B cell (primary cell): ENCODE measurements at regions not wholly inside any gene's neighbourhood (a gene's known extent, or its start where the extent isn't known, plus 50 kb on each side); places are given as distances from the start of the nearest gene placed in this dataset.

Experiments
- ATAC-seq: fragments of 200-7000 bp; cut with Tn5 transposase; one replicate; pipeline ENCODE4 v1.10.0; 2021; ENCODE audit warnings: low read depth, mild to moderate bottlenecking, moderate number of reproducible peaks, moderate library complexity
- CTCF ChIA-PET: fragments of 350-600 bp; sonication (Branson Sonifier 250); formaldehyde crosslinking; loops from one replicate; lab custom pipeline; 2021; ENCODE audit warnings: antibody characterized with exemption, inconsistent platforms; lab: Charles Lee
- POLR2A ChIA-PET: fragments of 350-600 bp; sonication (Branson Sonifier 250); formaldehyde crosslinking; loops from one replicate; lab custom pipeline; 2021; ENCODE audit warnings: antibody characterized with exemption; lab: Charles Lee
- DNase-seq: peaks from one replicate; pipeline ENCODE4 v3.0.0; 2013
- H2AFZ ChIP-seq: 2 replicates; pipeline ENCODE4 v1.6.1; 2012; ENCODE audit warnings: mild to moderate bottlenecking, low read depth, low read length; ENCODE audit not compliant: insufficient read depth, poor library complexity, severe bottlenecking
- H3K27ac ChIP-seq, 2 donors: 1 replicate in 1 of 2; 2 replicates in 1 of 2; pipeline ENCODE4 v1.5.1; 2012 to 2013; ENCODE audit warnings: low read length in 2 of 2, mild to moderate bottlenecking in 2 of 2, moderate library complexity in 1 of 2
- H3K27me3 ChIP-seq, 4 experiments: fragments of 200-600 bp in 1 of 4; sonication (generic) in 1 of 4; replicated peaks in 1 of 4; 1 replicate in 2 of 4; 2 replicates in 2 of 4; pipeline versions ENCODE4 v1.6.1 to v1.7.0; 2013 to 2016; ENCODE audit warnings: low read length in 3 of 4, mild to moderate bottlenecking in 2 of 4, mixed read lengths in 1 of 4, moderate library complexity in 1 of 4; ENCODE audit not compliant: insufficient read depth in 4 of 4, control insufficient read depth in 3 of 4; ENCODE audit errors: control extremely low read depth in 1 of 4
- H3K36me3 ChIP-seq, 2 experiments: replicated peaks in 1 of 2; 1 replicate in 1 of 2; 2 replicates in 1 of 2; pipeline versions ENCODE4 v1.6.1 to v1.7.1; 2013; ENCODE audit warnings: low read length in 1 of 2; ENCODE audit not compliant: insufficient read depth in 2 of 2, control insufficient read depth in 1 of 2; ENCODE audit errors: control extremely low read depth in 1 of 2, extremely low read depth in 1 of 2
- H3K4me1 ChIP-seq, 2 donors: fragments of 200-600 bp in 1 of 2; sonication (generic) in 1 of 2; 1 replicate in 1 of 2; 2 replicates in 1 of 2; pipeline versions ENCODE4 v1.5.1 to v1.6.1; 2013 to 2017; ENCODE audit warnings: low read length in 2 of 2; ENCODE audit not compliant: control insufficient read depth in 2 of 2, insufficient read depth in 2 of 2
- H3K4me2 ChIP-seq: replicated peaks from 2 replicates; pipeline ENCODE3; 2012; ENCODE audit warnings: mild to moderate bottlenecking, low read depth, low read length; ENCODE audit not compliant: poor library complexity, severe bottlenecking
- H3K4me3 ChIP-seq, 5 experiments: fragments of 200-600 bp in 1 of 5; sonication (generic) in 1 of 5; 1 replicate in 3 of 5; 2 replicates in 2 of 5; pipeline versions ENCODE4 v1.5.1 to v1.7.0; 2011 to 2016; ENCODE audit warnings: low read length in 4 of 5, mild to moderate bottlenecking in 4 of 5, low read depth in 2 of 5, control low read depth in 1 of 5, moderate library complexity in 1 of 5; ENCODE audit not compliant: insufficient read depth in 1 of 5; ENCODE audit errors: control extremely low read depth in 1 of 5, extremely low read depth in 1 of 5
- H3K79me2 ChIP-seq: fragments of 200-600 bp; sonication (generic); one replicate; pipeline ENCODE4 v1.6.0; 2016; ENCODE audit warnings: low read length; ENCODE audit not compliant: control insufficient read depth, insufficient read depth
- H3K9ac ChIP-seq: fragments of 200-600 bp; sonication (generic); 2 replicates; pipeline ENCODE4 v1.6.1; 2017; ENCODE audit warnings: mild to moderate bottlenecking, low read length, moderate library complexity
- H3K9me3 ChIP-seq, 3 donors: one replicate each; pipeline versions ENCODE4 v1.6.1 to v1.7.1; 2013; ENCODE audit warnings: low read length in 2 of 3; ENCODE audit not compliant: control insufficient read depth in 2 of 3, insufficient read depth in 1 of 3; ENCODE audit errors: control extremely low read depth in 1 of 3
- H4K20me1 ChIP-seq: 2 replicates; pipeline ENCODE4 v1.6.0; 2012; ENCODE audit warnings: mild to moderate bottlenecking, low read length; ENCODE audit not compliant: insufficient read depth, control insufficient read depth, poor library complexity, severe bottlenecking
- H3K27ac Mint-ChIP-seq: one replicate; pipeline ENCODE4 v1.8.0; 2021; ENCODE audit warnings: mixed read lengths
- H3K27me3 Mint-ChIP-seq: one replicate; pipeline ENCODE4 v1.8.0; 2021; ENCODE audit warnings: mixed read lengths
- H3K4me1 Mint-ChIP-seq: one replicate; pipeline ENCODE4 v1.8.0; 2021; ENCODE audit warnings: mixed read lengths
- H3K4me3 Mint-ChIP-seq: one replicate; pipeline ENCODE4 v1.8.0; 2021; ENCODE audit warnings: mixed read lengths
- H3K9me3 Mint-ChIP-seq: one replicate; pipeline ENCODE4 v1.8.0; 2022; ENCODE audit warnings: mixed read lengths; ENCODE audit not compliant: insufficient read depth
- EZH2 ChIP-seq: IDR thresholded peaks from 2 replicates; pipeline ENCODE4 v1.6.1; 2012; ENCODE audit warnings: borderline replicate concordance, low read depth, mild to moderate bottlenecking, moderate library complexity, low read length; ENCODE audit not compliant: insufficient read depth, poor library complexity, severe bottlenecking
- WGBS: methylation state at CpG from one replicate; pipeline ENCODE4 v1.1.5; 2013; ENCODE audit warnings: missing lambda C conversion rate; ENCODE audit not compliant: insufficient coverage; 5-methylcytosine and 5-hydroxymethylcytosine counted together
- intact Hi-C: fragments of 100-400 bp; cut with micrococcal nuclease; formaldehyde crosslinking; loops from one replicate; pipeline ENCODE4 v1.10.0; 2022
- TF ChIP-seq, protein P1 (sequence below): fragments of 200-600 bp; IDR thresholded peaks from one replicate; pipeline ENCODE4 v1.8.0; 2022; ENCODE audit warnings: antibody characterized with exemption, mild to moderate bottlenecking

GRCh38 chr13:109416001-109416400 is 370.4 kb downstream of the IRS2 start:
- POLR2A ChIA-PET = no interaction called here
- Mint-ChIP-seq H3K4me3 (no peak overlapping the region), H3K4me1 (no peaks in the 10 kb centered on the region), H3K27me3 (no peaks in the 10 kb centered on the region), H3K27ac (no peak overlapping the region), H3K9me3 (no peaks in the 10 kb centered on the region)
- Histone ChIP-seq H3K9ac (no peak overlapping the region), H4K20me1 (no peaks in the 10 kb centered on the region), H3K9me3 (peaks cover 0 to 3% (median 0%) of the 10 kb centered on the region in 3 donors), H3K36me3 (no peaks in the 10 kb centered on the region), H3K4me2 (no peak overlapping the region), H3K27me3 (no peaks in the 10 kb centered on the region), H3K79me2 (no peaks in the 10 kb centered on the region), H3K4me1 (no peaks in the 10 kb centered on the region), H2AFZ (no peak overlapping the region), H3K4me3 (no peak overlapping the region), H3K27ac (no peak overlapping the region)
- 73% methylated on average over 6 of the region's 12 CpGs for WGBS
- CTCF ChIA-PET = no interaction called here
- TF ChIP-seq, protein P1, sequence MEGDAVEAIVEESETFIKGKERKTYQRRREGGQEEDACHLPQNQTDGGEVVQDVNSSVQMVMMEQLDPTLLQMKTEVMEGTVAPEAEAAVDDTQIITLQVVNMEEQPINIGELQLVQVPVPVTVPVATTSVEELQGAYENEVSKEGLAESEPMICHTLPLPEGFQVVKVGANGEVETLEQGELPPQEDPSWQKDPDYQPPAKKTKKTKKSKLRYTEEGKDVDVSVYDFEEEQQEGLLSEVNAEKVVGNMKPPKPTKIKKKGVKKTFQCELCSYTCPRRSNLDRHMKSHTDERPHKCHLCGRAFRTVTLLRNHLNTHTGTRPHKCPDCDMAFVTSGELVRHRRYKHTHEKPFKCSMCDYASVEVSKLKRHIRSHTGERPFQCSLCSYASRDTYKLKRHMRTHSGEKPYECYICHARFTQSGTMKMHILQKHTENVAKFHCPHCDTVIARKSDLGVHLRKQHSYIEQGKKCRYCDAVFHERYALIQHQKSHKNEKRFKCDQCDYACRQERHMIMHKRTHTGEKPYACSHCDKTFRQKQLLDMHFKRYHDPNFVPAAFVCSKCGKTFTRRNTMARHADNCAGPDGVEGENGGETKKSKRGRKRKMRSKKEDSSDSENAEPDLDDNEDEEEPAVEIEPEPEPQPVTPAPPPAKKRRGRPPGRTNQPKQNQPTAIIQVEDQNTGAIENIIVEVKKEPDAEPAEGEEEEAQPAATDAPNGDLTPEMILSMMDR = no peak
- TF ChIP-seq EZH2 = no peak
- no peak for DNase-seq
- intact Hi-C loops = no loop called here
- ATAC-seq = no peak

DNA sequence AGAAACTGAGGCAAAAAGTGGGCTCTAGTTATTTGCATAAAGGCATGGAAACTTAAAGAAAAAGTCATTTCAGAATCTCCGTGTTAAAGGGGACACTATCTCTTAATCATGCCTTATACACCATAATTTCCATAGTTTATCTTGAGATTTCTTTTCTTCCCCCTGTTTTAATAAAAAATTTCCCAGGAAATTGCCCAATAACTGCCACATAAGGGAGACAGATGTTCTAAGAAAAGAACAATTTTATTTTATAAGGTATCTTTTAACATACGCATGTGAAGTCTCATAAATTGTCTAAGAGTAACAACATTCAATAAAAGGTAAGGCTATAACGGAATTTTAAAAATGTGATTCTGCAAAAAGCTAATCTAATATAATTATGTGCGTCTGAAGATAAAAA is 371.3 kb downstream of the IRS2 start:
- Histone ChIP-seq H3K27me3 (no peaks in the 10 kb centered on the region), H3K9ac (no peak overlapping the region), H2AFZ (no peak overlapping the region), H3K4me3 (no peak overlapping the region), H3K36me3 (no peaks in the 10 kb centered on the region), H3K79me2 (no peaks in the 10 kb centered on the region), H3K4me1 (no peaks in the 10 kb centered on the region), H4K20me1 (no peaks in the 10 kb centered on the region), H3K9me3 (peaks cover 0 to 3% (median 0%) of the 10 kb centered on the region in 3 donors), H3K4me2 (no peak overlapping the region), H3K27ac (no peak overlapping the region)
- H3K27me3 Mint-ChIP-seq = no peaks in the 10 kb centered on the region
- no peak for ATAC-seq
- WGBS = no CpG with 5 or more reads among the region's 4 CpGs
- TF ChIP-seq, protein P1 = no peak
- CTCF ChIA-PET = no interaction called here
- H3K4me3 Mint-ChIP-seq = no peak overlapping the region
- POLR2A ChIA-PET = no interaction called here
- DNase-seq = no peak
- intact Hi-C loops = no loop called here
- H3K27ac Mint-ChIP-seq = no peak overlapping the region
- no peaks in the 10 kb centered on the region for H3K9me3 Mint-ChIP-seq
- no peaks in the 10 kb centered on the region for H3K4me1 Mint-ChIP-seq
